Ramos (cell line): ENCODE measurements at regions not wholly inside any gene's neighbourhood (a gene's known extent, or its start where the extent isn't known, plus 50 kb on each side); places are given as distances from the start of the nearest gene placed in this dataset.

Experiments
- in situ Hi-C: fragments of 300-500 bp; cut with MboI; formaldehyde crosslinking; loops from one replicate; pipeline ENCODE4 v1.14.3; 2022; ENCODE audit warnings: low sequenced_read_pairs; ENCODE audit not compliant: unreplicated experiment

DNA sequence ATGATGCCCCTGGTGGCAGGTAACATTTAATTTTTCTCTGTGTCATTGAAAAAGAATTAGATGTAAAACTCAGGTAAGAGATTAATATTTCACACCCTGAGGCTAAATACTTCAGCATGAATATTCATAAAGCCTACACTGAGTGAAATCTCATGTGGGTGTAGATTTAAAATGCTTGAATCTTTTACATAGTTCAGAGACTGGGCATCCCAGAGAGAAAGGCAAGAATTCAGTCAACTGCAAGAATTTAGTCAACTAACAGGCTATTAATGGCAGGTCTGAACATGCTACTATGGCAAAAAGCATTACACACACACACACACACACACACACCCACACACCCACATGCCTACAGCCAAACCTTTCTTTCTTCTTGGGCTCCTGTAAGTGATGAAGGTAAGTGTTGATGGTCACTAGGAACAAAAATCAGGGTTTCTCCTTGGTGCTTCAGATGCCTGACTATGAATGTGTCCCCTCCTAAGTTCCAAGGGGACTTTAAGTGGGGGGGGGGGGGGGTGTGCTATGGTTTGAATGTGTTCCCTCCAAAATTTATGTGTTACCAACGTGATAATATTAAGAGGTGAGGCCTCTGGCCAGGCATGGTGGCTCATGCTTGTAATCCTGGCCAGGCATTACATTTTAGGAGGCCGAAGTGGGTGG, 63.7 kb upstream of the PSMD7 start:
- in situ Hi-C loops = no loop called here

- in situ Hi-C loops = no loop called here
Measured at GRCh38 chr16:74230126-74230525, 66.5 kb upstream of the PSMD7 start.

DNA sequence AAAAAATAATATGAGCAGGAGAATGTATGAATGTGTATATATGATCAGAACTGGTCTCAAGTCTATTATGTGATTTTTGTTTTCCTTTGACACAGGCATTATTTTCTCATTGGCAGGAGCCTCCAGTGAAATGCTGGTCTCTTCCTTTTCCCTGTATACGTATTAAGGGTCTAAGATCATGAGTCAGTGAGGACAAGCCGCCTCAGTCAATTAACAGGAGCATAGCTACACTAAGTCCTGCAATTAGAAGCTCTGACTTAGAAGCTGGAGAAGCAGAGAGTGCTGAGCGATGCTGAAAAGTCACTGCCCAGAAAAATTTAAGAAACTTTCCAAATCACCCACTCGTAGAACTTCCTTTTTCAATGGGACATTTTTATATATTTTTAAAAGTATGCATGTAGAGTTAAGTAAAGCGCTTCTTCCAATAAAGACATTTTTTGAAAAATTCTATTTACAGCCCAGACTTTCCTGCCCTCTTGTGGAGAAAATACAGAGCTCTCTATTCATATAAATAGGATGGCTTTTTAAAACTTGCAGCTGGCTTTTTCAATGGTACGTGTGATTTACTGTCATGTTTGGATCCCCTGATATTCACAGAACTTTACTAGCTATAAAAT, 70.2 kb upstream of the PSMD7 start:
- in situ Hi-C loops = no loop called here

DNA sequence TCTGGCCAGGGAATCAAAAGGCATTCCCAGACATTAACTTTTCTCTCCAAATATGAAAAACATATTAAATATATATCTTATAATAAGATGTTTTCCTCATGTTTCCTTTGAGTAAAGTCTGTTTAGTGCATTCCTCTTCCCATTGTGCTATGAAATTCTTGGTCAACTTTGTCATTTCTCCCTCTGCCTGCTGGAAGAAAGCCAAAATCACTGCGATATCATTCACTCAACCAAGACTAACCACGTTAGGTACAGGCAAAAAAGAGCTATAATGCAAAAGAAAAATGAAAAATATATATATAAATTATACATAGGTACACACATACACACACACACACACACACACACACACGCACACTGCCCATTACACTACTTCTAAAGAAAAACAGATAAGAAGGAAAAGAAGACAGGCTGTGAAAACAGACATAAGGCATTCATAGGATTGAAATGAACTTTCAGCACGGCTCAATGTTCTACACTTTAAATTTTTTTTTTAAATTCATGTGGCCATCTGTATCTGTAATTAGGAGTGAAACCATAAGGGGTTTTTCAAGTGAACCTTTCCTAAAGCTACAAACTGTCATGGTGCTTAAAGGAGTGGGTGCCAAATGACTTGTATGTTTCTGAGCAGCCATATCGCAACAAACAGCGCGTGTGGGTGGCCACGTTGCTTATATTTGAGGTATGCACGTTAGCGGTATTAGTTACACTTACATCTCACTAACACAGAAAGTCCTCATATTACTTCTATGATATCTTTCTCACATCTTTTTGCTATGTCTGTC, 71.6 kb upstream of the PSMD7 start:
- in situ Hi-C loops = no loop called here

DNA sequence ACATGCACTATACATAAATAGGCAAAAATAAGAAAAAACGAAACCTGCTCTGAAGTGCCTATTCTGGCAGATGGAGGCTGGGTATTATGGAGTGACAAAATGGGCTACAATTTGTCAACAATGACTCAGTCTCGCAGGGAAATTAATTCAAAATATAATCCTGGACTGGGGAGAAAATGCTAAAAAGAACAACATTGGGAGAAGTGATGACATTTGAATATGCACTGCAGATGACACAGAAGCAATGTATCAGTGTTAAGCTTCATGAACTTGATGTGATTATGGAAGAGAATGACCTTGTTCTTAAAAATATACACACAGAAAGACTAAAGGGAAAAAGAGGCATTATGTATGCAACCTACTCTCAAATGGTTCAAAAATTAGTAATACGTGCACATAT, 74.8 kb upstream of the PSMD7 start:
- in situ Hi-C loops = no loop called here

DNA sequence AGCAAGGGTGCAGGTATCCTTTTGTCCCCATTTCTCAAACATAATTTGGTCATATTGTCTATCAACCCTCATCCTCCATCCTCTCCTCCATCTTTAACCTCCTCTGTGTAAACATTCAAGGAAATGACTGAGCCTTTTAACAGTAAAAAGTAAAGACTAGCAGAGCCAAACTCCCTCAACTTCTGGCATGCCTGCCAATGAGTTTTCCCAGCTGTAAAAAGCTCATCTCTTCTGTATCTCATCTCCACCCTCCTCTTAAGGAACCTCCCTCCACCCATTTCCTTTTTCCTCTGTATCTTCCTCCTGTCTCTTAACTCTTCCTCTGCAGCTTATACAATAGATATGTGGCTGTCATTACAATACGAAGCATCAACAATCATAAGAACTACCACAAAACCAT, 76.9 kb upstream of the PSMD7 start:
- in situ Hi-C loops = no loop called here

GRCh38 chr16:74218871-74219270, 77.7 kb upstream of the PSMD7 start:
- in situ Hi-C loops = no loop called here

- in situ Hi-C loops = no loop called here
Measured at GRCh38 chr16:74216319-74216718, 80.3 kb upstream of the PSMD7 start.

GRCh38 chr16:74215249-74215648, 81.4 kb upstream of the PSMD7 start:
- in situ Hi-C loops = no loop called here

DNA sequence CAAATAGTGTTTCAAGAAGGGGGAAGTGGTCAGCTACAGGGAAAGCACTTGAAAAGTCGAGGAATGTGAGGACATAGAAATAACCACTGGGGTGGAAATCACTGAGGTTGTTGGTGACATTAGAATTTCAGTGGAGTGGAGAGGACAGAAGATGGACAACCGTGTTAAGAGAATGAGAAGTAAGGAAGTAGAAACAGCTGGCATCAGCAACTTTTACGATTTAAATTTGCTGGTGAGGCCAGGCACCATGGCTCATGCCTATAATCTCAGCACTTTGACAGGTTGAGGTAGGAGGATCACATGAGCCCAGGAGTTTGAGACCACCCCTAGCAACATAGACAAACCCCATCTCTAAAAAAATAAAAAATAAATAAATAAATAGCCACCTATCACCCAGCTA, 83.2 kb upstream of the PSMD7 start:
- in situ Hi-C loops = no loop called here

DNA sequence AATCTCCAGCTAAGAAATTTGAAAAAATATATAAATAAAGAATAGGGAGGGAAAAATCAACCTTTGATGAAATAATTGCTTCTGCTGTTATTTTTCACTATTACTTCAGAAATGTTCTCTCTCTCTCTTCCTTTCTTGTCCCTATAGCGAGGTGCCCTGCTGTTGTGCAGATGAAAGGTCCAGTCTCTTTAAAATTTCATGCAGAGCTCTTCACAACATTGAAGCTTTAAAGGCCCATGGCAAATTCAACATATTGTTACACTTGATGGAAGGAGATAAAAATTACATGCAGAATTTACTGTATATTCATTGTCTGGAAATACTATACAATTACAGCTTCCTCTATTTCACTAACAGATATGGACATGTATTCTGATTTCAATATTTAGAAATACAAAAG, 86.4 kb upstream of the PSMD7 start:
- in situ Hi-C loops = no loop called here

DNA sequence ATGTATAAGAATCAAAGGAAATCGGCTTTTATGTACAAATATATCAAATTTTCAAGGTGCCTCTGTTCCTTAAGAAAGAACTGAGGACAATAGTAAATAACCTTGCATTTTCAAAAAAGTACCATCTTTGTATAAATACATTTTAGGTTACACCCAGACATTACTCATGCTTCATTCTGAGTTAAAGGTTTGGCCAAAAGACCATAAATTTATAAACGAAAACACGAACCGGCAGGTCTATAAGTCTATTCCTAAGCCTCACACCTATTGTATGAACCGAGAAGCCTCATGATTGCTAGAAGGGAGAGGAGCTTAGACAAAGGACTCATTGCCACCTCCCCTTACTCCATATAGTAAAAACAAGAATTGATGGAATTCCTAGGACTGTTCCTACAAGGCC, 94.6 kb upstream of the PSMD7 start:
- in situ Hi-C loops = no loop called here

GRCh38 chr16:74201576-74201975, 95.0 kb upstream of the PSMD7 start:
- in situ Hi-C loops = no loop called here

DNA sequence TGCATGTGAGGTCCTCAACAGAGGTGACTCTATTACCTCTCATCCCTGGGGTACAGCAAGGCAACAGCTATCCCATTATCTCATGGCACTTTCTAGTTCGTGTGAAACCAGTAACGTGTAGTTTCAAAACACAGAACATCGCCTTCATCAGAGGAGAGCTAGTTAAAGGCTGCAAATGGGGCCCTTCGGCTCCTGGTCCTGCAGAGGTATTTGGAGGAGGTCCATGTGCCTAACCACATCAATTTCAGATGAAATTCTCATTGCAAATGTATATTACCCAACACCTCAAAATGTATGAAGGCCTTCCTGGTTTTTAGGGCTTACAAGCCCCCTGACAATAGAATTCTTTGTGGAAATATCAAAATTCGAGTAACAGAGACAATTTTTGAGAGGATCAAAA, 95.7 kb upstream of the PSMD7 start:
- in situ Hi-C loops = no loop called here

DNA sequence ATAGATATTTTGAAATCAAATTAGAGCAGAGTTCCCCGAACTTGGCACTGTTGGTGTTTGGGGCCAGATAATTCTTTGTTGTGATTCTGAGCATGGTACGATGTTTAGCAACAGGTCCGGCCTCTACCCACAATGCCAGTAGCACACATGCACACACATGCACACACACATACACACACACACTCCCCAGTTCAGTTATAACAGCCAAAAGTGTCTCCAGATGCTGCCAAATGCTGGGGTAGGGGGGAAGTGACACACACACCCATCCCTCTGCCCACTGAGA, 96.8 kb upstream of the PSMD7 start:
- in situ Hi-C loops = no loop called here

- in situ Hi-C loops = no loop called here
Measured at GRCh38 chr16:74199066-74199841, 97.4 kb upstream of the PSMD7 start.

DNA sequence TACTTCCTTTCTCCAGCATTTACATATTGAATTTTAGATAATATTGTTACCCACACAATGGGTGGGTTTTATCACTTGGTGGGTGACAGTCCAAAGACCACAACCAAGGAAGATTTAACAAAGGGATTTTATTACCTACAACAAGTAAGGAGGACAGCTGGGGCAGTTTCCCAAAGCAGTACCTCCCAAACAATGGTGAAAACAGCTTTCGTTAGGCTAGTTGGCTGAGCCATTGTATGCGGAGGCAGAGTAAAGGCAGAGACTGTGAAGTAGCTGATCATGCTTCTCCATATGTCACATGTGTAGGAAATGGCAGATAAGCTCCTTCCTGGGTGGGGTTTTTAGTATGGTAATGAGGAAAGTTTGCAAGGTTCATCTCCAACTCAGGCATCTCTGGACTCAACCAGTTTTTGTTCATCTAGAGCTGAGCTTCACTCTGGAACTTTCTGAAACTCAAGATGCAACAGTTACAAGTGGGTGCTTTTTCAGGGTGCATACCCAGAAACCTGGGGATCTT, 104.3 kb upstream of the PSMD7 start:
- in situ Hi-C loops = no loop called here

- in situ Hi-C loops = no loop called here
Measured at GRCh38 chr16:74190292-74190691, 106.3 kb upstream of the PSMD7 start.

GRCh38 chr16:74188856-74189255, 107.8 kb upstream of the PSMD7 start:
- in situ Hi-C loops = no loop called here

DNA sequence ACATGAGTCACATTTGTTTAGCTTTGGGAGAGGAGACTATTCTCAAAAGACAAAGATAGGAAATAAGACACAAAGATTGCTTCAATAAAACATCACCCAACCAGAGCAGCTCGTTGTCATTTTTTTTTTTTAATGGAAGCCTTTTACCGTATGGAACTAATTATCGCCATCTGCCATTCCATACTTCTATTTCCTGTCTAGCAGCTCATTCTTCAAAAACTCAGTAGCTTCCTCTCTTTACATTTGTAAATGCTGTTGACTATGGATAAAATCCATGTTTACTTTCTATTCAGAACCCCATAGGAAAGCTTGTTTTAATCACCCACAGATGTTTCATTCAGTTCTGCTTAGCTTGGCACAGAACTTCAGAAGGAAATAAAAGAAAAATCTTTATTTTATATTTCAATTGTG, 110.0 kb upstream of the PSMD7 start:
- in situ Hi-C loops = no loop called here

- in situ Hi-C loops = no loop called here
Measured at GRCh38 chr16:74184839-74185238, 111.8 kb upstream of the PSMD7 start.
